HL-60 (cell line): ENCODE measurements at regions not wholly inside any gene's neighbourhood (a gene's known extent, or its start where the extent isn't known, plus 50 kb on each side); places are given as distances from the start of the nearest gene placed in this dataset.

ENCODE experiments used
- CTCF ChIP-seq: IDR thresholded peaks from one replicate; pipeline ENCODE4 v1.5.1; 2011; ENCODE audit warnings: low read length, control low read depth, inconsistent platforms; ENCODE audit not compliant: insufficient read depth
- POLR2AphosphoS5 ChIP-seq: IDR thresholded peaks from 2 replicates; pipeline ENCODE4 v1.6.1; 2012; ENCODE audit warnings: low read depth
- SPI1 ChIP-seq: IDR thresholded peaks from 2 replicates; pipeline ENCODE4 v1.6.1; 2012; ENCODE audit warnings: low read depth, mild to moderate bottlenecking, borderline replicate concordance

DNA sequence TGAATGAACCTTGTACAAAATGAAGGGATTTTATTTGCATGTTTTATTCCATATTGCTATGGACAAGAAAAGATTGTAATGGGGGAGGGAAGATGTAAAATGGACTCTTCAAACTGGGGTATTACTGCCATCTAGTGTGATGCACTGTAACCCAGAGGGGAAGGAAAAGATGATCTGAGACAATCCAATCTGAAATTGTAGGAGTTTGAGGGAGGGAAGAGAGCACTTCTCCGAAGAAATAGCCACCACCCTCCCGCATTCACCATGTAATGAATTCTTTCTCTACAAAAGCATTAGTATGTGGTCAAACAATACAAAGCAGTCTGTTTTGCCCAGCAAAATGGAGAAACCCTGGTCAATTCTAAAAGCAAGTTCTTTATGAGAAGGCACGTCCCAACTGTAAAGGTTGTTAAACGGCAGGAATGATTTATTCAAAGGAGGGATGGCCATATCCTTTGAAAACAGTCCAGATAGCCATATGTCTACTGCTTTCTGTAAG is 679.5 kb upstream of the NRSN1 start:
- TF ChIP-seq CTCF (no peak), POLR2AphosphoS5 (no peak), SPI1 (no peak)
